Effector memory CD4-positive, alpha-beta T cell (primary cell): ENCODE measurements at regions not wholly inside any gene's neighbourhood (a gene's known extent, or its start where the extent isn't known, plus 50 kb on each side); places are given as distances from the start of the nearest gene placed in this dataset.

Source experiments
- DNase-seq, 3 donors: peaks; one replicate each; pipeline ENCODE4 v3.0.0-alpha.2; 2020
- H3K27ac ChIP-seq: 2 replicates; pipeline ENCODE4 v1.7.0; 2013; ENCODE audit warnings: mild to moderate bottlenecking, low read length, moderate library complexity; ENCODE audit not compliant: insufficient read depth, poor library complexity, severe bottlenecking
- H3K27me3 ChIP-seq: replicated peaks from 2 replicates; pipeline ENCODE4 v1.7.0; 2013; ENCODE audit warnings: mild to moderate bottlenecking, low read length; ENCODE audit not compliant: insufficient read depth, control insufficient read depth, poor library complexity, severe bottlenecking
- H3K36me3 ChIP-seq: 2 replicates; pipeline ENCODE4 v1.7.0; 2013; ENCODE audit warnings: mild to moderate bottlenecking, low read length, moderate library complexity; ENCODE audit not compliant: control insufficient read depth, insufficient read depth
- H3K4me1 ChIP-seq: 2 replicates; pipeline ENCODE4 v1.7.0; 2013; ENCODE audit warnings: low read length, mild to moderate bottlenecking; ENCODE audit not compliant: control insufficient read depth, insufficient read depth, poor library complexity, severe bottlenecking
- H3K4me3 ChIP-seq: 2 replicates; pipeline ENCODE4 v1.7.0; 2013; ENCODE audit warnings: low read length, low read depth, mild to moderate bottlenecking; ENCODE audit not compliant: insufficient read depth, poor library complexity, severe bottlenecking
- H3K9me3 ChIP-seq: 2 replicates; pipeline ENCODE4 v1.7.0; 2013; ENCODE audit warnings: mild to moderate bottlenecking, low read length, moderate library complexity; ENCODE audit not compliant: control insufficient read depth

DNA sequence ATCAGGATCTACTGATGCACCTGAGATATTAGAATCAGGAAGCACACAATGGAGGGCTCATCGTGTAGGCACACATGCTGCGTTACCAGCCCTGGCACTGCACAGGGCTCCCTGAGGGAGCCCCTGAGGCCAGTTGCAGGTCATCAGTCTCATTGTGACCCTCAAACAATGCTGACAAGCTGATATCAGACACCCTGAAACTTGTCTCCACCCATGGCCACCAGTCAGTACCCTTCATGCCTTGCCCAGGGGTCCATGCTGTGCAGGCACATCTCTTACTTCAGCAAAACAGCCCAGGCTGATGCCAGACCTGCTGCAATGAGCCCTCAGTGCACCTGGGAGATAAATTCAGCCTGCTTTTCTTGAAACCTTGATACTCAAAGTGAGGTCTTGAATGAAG, 59.5 kb upstream of the SLC6A11 start:
- no peak overlapping the region for H3K27ac ChIP-seq
- no peaks in the 10 kb centered on the region for H3K4me1 ChIP-seq
- no peaks in the 10 kb centered on the region for H3K36me3 ChIP-seq
- no peak overlapping the region for H3K4me3 ChIP-seq
- no peaks in the 10 kb centered on the region for H3K9me3 ChIP-seq
- no peak for DNase-seq
- H3K27me3 ChIP-seq, result peaks cover 3% of the 10 kb centered on the region

GRCh38 chr3:10757021-10757820, 58.8 kb upstream of the SLC6A11 start:
- Histone ChIP-seq H3K27me3 (no peaks in the 10 kb centered on the region), H3K9me3 (no peaks in the 10 kb centered on the region), H3K27ac (no peak overlapping the region), H3K36me3 (no peaks in the 10 kb centered on the region), H3K4me3 (no peak overlapping the region), H3K4me1 (no peaks in the 10 kb centered on the region)
- DNase-seq, result no peak

GRCh38 chr3:10757821-10758130, 58.3 kb upstream of the SLC6A11 start:
- H3K27me3 ChIP-seq, result no peaks in the 10 kb centered on the region
- H3K36me3 ChIP-seq, result no peaks in the 10 kb centered on the region
- no peaks in the 10 kb centered on the region for H3K9me3 ChIP-seq
- DNase-seq, result no peak
- H3K4me3 ChIP-seq, result no peak overlapping the region
- no peaks in the 10 kb centered on the region for H3K4me1 ChIP-seq
- no peak overlapping the region for H3K27ac ChIP-seq

- Histone ChIP-seq H3K4me3 (no peak overlapping the region), H3K27me3 (no peaks in the 10 kb centered on the region), H3K9me3 (no peaks in the 10 kb centered on the region), H3K27ac (no peak overlapping the region), H3K4me1 (no peaks in the 10 kb centered on the region), H3K36me3 (no peaks in the 10 kb centered on the region)
- DNase-seq, result peak in 1 of 3 donors; percentile 14
These were observed 57.6 kb upstream of the SLC6A11 start for GRCh38 chr3:10758304-10759037.

- no peak for DNase-seq
- H3K36me3 ChIP-seq, result no peaks in the 10 kb centered on the region
- no peak overlapping the region for H3K4me3 ChIP-seq
- no peaks in the 10 kb centered on the region for H3K4me1 ChIP-seq
- H3K27ac ChIP-seq, result no peak overlapping the region
- H3K9me3 ChIP-seq, result no peaks in the 10 kb centered on the region
- H3K27me3 ChIP-seq, result no peaks in the 10 kb centered on the region
These were observed 56.5 kb upstream of the SLC6A11 start for GRCh38 chr3:10759495-10759894.

- no peaks in the 10 kb centered on the region for H3K36me3 ChIP-seq
- H3K27me3 ChIP-seq, result no peaks in the 10 kb centered on the region
- no peaks in the 10 kb centered on the region for H3K9me3 ChIP-seq
- no peak overlapping the region for H3K27ac ChIP-seq
- no peak overlapping the region for H3K4me3 ChIP-seq
- no peak for DNase-seq
- H3K4me1 ChIP-seq, result no peaks in the 10 kb centered on the region
These were observed 55.8 kb upstream of the SLC6A11 start for GRCh38 chr3:10760199-10760598.

DNA sequence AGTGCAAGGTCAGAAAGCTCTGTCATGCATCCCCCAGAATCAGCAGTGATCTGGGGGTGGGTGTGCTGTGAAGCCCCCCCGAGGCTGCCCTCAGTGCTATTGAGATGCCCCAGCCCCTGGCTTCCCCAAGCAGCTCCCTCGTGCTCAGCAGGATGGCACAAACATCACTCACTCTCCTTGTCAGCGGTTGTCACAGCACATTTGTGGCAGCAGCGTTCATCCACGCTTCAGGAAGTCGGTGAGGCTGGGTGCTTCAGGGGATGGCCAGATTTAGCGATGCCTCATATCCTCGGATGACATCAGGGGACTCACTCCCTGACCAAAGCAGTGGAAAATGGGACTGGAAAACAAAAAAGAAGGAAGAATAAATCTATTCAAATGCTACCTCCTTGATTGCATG, 54.4 kb upstream of the SLC6A11 start:
- no peaks in the 10 kb centered on the region for H3K9me3 ChIP-seq
- no peak overlapping the region for H3K4me3 ChIP-seq
- no peaks in the 10 kb centered on the region for H3K4me1 ChIP-seq
- H3K27ac ChIP-seq, result no peak overlapping the region
- no peaks in the 10 kb centered on the region for H3K36me3 ChIP-seq
- no peaks in the 10 kb centered on the region for H3K27me3 ChIP-seq
- no peak for DNase-seq

DNA sequence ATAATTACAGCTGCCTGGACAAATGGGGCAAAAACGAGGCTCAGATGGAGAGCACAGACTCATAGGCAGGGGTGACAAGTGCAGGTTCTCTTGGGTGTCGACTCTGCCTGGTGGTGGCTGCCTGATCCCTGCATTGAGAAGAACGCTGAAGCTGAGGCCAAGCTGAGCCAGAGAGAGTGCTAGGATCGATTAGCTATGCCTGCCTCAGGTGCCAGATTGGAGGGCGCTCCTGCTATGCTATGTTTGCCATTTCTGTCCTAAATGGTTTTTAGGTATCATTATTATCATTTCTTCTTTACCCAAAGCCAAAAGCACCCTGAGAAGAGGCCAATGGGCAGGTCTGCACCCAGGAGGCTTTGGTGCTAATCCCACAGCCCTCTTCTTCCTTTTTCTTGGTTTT, 53.9 kb upstream of the SLC6A11 start:
- DNase-seq, result no peak
- H3K27ac ChIP-seq, result no peak overlapping the region
- H3K27me3 ChIP-seq, result no peaks in the 10 kb centered on the region
- no peaks in the 10 kb centered on the region for H3K4me1 ChIP-seq
- H3K36me3 ChIP-seq, result no peaks in the 10 kb centered on the region
- H3K4me3 ChIP-seq, result no peak overlapping the region
- H3K9me3 ChIP-seq, result no peaks in the 10 kb centered on the region

DNA sequence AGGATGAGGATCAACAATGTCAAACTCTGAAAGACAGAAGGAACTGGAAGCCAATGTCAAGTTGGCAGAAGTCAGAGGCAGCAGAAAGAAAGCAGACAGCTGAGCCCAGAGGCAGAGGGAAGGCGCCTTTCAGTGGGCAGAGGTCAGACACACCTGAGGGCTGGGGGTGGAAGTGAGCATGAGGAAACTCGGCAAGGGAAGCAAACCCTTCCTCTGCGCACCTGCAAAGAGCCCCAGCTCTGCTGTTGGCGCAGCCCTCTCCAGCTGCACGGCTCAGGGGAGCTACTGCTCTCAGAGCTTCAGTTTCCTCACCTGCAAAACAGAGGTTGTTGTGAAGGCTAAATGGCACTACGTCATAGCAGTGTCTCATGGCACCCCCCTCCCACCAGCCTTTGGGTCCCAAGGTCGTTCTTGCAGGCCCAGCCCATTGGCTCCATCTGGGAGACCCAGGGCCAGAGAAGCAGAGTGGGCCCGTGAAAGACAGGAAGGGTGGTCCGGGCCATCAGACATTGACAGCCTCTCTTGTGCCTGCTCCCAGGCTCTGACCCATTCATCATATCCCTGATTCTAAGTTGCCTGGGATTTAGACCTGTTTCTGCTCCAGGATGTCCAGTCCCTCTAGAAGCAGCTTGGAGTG, 53.3 kb upstream of the SLC6A11 start:
- Histone ChIP-seq H3K36me3 (no peaks in the 10 kb centered on the region), H3K27me3 (no peaks in the 10 kb centered on the region), H3K4me1 (no peaks in the 10 kb centered on the region), H3K27ac (no peak overlapping the region), H3K4me3 (no peak overlapping the region), H3K9me3 (no peaks in the 10 kb centered on the region)
- no peak for DNase-seq

DNA sequence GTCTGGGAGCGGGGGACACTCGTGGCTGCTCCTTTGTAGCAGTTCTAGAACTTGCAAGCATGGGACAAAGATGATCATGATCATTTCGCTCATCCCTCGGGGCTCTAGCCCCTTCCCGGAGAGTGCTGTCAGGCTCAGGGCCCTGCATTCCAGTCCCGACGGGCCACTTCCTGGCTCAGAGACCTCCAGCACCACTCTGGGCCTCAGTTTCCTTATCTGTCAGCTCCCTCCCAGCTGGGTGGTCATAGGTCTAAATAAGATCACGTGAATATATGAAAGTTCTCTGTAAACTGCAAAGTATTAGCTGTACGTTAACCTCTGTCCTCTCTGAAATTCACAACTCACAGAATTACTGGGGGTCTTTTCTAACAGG, 52.8 kb upstream of the SLC6A11 start:
- no peaks in the 10 kb centered on the region for H3K27me3 ChIP-seq
- H3K36me3 ChIP-seq, result no peaks in the 10 kb centered on the region
- H3K4me3 ChIP-seq, result no peak overlapping the region
- H3K4me1 ChIP-seq, result no peaks in the 10 kb centered on the region
- no peaks in the 10 kb centered on the region for H3K9me3 ChIP-seq
- no peak overlapping the region for H3K27ac ChIP-seq
- no peak for DNase-seq
